Activated naive CD4-positive, alpha-beta T cell treated with anti-CD3 and anti-CD28 coated beads, Interleukin-2, amount 50 U/mL, for 16 hours (primary cell): ENCODE measurements at regions not wholly inside any gene's neighbourhood (a gene's known extent, or its start where the extent isn't known, plus 50 kb on each side); places are given as distances from the start of the nearest gene placed in this dataset.

Experiments used
- DNase-seq: peaks from one replicate; pipeline ENCODE4 v3.0.0-alpha.2; 2020

DNA sequence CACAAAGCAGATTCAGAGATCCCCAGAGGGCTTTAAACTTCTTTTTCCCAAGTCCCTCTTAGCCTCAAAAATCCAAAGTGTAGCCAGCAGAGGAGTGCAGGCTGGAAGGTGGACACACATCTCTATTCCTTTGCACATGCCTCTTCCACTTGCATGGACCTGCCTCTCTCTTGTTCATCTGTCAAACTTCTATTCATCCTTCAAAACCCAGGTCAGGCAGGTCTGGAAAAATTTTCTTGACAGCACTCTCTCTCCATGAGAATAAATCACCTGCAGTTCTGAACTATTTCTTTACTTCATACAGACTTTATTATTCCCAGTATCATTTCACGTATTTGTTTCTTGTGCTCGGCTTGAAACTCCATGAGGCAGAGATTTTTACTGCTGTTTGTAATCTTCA, 127.5 kb downstream of the SS18 start:
- DNase-seq, result no peak

DNA sequence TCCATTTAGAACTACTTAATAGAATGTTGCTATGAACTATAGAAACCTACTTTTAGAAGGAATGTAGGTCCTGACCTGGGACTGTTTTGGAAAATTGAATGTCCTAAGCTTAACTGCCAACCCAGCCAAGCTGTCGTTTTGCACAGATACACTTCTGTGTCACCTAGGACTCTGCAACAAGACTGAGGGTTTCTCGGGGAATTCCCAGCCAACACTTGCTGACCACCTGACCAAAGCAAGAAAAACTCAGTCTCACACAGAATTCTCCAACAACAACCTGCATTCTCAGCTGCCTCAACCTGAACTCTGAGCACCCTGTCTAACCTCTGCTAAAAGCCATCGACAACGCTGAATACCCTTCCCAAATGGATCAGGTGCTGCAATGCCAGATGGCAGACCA, 128.2 kb downstream of the SS18 start:
- no peak for DNase-seq

DNA sequence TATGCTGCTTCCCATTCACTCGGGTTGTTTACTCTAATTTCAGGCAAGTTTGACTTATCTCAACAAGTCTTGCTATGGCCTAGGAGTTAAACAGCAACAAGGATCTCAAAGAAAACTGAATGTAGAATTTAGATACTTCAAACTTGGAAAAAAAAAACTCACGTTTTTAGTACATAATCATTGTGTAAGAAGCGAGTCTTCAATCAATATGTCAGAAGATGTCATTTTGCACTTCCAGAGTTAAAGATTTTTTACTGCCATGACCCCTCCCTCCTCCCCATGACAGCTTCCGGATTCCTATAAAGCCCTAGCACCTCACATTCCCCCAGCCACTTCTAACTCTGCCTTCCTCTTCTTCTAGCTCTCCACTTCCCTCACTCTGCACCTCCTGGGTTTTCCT, 133.4 kb downstream of the SS18 start:
- no peak for DNase-seq

- no peak for DNase-seq
These were observed 137.3 kb downstream of the SS18 start for GRCh38 chr18:25953111-25953510.

DNA sequence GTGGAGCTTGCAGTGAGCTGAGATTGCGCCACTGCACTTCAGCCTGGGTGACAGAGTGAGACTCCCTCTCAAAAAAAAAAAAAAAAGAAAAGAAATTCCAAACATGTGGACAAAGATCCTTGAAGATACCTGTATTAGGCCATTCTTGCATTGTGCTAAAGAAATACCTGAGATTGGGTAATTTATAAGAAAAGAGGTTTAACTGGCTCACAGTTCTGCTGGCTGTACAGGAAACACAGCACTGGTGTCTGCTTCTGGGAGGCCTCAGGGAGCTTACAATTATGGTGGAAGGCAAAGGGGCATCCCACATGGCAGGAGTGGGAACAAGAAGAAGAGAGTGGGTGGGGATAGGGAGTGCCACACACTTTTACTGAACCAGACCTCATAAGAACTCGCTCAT, 140.1 kb downstream of the SS18 start:
- DNase-seq, result no peak

GRCh38 chr18:25946540-25946939, 143.9 kb downstream of the SS18 start:
- no peak for DNase-seq

DNA sequence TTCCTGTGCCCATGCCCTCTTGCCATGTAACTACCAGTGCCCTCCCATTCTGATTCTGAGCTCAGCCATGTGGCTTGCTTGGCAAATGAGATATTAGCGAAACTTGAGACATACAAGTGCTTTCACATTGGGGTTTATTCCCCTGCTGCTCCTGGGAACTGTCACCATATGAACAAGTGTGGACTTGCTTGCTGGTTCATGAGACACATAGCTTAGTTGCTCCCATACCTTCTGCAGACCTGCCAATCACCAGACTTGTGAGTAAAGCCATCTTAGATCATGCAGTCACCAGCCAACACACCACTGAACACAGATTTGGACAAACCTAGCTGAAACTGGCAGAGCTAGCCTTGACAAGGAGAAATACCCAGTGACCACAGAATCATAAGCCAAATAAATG, 155.1 kb downstream of the SS18 start:
- DNase-seq, result no peak

DNA sequence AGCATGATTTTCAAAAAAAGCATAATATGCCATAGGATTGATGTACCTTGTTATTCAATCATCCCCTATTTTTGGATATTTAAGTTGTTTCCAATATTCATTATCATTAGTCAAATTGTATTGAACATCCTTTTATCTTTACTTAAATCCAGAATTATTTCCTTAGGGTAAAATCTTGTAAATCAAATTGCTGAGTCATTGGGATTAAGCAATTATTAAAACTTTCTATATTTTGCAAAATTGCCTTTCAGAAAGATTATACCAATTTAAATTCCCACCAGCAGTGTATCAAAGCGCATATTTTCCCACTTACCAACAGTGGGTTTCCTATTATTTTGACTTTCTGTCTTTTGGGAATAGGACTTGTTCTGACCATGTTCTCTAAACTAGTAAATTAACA, 159.3 kb downstream of the SS18 start:
- no peak for DNase-seq

GRCh38 chr18:25929787-25930186, 160.6 kb downstream of the SS18 start:
- DNase-seq, result no peak

DNA sequence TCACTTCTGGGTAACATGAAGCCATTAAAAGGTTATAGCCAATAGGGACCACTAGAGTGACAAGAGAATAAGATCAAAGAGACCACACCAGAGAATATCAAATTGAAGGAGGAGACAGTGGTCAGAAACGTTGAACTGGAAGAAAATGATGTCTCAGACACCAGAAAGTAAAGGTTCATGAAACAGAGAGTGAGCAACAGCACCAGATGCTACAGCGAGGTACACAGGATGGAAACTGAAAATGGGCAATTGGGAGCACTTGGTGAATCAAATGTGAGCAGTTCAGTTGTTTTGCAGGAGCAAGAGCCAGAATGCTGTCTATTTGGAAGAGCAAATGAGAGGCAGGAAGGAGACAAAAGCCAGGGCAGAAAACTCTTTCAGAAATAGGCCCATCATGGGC, 162.6 kb downstream of the SS18 start:
- no peak for DNase-seq

- no peak for DNase-seq
These were observed 167.2 kb downstream of the SS18 start for GRCh38 chr18:25923193-25923592.

- DNase-seq, result peak; percentile 26
These were observed 168.6 kb downstream of the SS18 start for GRCh38 chr18:25921677-25922421.

GRCh38 chr18:25915907-25916306, 174.5 kb downstream of the SS18 start:
- DNase-seq, result no peak

DNA sequence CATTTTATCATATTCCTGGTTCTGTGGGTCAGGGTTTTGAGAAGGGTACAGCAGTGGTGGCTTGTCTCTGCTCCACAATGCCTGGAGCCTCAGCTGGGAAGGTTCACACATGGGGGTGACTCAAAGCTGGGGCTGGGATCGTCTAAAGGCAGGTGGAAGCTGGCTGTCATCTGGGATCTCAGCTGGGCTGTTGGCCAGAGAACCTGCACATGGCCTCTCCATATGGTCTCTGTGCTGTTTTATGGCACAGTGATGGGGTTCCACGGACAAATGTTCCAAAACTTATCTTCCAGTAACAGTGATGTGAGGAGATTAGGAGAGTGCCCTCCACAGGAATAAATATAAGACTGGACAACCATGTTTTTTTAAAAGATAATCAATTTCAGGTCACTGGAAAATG, 191.4 kb downstream of the SS18 start:
- DNase-seq, result no peak

DNA sequence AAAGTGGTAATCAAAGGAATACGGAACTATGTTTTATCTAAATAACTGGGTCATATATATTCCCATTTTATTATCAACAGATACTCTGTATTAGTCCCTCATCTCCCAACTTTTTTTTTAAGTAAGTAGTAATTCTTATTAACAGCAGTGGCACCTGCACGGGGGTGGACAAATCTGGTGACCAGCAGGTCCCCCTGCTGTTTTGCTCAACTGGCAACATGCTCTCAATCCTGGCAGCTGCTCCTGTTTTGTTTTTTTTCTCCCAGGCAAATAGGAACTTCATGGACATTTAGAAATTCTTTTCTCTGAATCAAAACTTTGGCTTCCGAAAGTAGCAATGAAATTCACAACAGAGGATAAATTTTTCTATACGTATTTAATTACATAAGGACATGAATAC, 193.5 kb downstream of the SS18 start:
- DNase-seq, result no peak

- DNase-seq, result no peak
These were observed 194.1 kb downstream of the SS18 start for GRCh38 chr18:25896178-25896780.

- DNase-seq, result no peak
These were observed 194.9 kb downstream of the SS18 start for GRCh38 chr18:25895518-25895917.

DNA sequence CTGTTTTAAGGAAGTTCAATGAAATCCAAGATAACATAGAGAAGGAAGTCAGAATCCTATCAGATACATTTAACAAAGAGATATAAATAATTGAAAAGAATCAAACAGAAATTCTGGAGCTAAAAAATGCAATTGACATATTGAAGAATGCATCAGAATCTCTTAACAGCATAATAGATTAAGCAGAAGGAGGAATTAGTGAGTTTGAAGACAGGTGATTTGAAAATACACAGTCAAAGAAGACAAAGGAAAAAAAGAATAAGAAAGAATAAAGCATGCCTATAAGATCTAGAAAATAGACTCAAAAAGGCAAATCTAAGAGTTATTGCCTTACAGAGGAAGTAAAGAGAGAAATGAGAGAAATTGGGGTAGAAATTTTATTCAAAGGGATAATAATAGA, 204.1 kb downstream of the SS18 start:
- no peak for DNase-seq

DNA sequence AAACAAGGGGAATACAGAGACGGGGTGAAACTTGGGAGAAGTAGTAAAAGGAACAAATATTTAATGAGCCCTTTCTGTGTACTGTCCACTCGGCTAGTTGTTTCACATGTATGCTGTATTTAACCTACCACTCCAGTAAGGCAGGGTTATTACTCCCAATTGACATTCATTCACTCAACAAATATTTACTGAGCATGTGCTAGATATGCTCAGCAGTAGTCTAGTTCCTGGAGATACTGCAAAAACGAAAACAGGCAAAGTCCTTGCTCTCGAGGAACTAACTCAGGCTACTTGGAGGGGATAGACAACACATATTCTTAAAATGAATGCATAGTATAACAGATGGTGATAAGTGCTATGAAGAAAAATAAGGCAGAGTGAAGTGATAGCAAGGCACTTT, 207.3 kb downstream of the SS18 start:
- no peak for DNase-seq

GRCh38 chr18:25881149-25881548, 209.3 kb downstream of the SS18 start:
- DNase-seq, result no peak

DNA sequence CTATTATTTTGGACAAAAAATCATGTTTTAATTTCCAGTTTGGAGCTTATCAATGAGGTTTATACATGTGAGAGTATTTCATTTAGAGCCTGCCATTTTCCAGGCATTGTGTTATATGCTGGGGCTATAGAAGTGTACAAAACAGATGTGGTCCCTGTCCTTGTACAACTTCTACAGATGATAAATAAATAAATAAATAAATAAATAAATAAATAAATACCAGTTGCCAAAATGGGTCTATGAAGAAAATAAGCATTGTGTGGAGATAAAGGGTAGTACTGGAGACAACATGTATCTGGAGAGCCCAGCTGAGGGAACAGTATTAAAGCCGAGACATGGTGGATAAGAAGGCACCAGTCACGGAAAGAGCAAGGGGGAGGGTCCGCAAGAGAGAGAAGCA, 210.0 kb downstream of the SS18 start:
- DNase-seq, result no peak

- no peak for DNase-seq
These were observed 214.0 kb downstream of the SS18 start for GRCh38 chr18:25876330-25876948.

DNA sequence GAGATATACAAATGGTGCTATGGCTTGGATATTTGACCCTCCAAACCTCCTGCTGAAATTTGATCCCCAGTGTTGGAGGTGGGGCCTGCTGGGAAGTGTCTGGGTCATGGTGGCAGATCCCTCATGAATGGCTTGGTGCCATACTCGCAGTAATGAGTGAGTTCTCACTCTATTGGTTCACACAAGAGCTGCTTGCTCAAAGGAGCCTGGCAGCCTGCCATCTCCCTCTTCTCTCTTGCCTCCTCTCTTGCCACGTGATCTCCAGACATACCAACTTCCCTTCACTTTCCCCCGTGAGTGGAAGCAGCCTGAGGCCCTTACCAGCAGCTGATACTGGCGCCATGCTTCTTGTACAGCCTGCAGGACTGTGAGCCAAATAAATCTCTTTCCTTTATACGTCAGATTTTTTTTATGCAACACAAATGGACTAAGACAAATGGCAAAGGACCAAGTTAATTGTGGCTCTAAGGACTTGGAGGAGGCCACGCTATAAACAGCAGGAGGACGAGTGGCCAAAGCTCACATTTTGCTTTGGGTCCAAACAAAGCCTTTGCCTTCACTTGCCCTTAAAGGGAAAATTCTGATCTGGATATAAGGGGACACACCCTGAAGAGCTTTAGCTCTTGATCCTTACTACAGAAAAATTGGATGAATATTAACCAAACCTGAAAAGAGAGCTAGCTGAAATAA, 214.7 kb downstream of the SS18 start:
- no peak for DNase-seq

DNA sequence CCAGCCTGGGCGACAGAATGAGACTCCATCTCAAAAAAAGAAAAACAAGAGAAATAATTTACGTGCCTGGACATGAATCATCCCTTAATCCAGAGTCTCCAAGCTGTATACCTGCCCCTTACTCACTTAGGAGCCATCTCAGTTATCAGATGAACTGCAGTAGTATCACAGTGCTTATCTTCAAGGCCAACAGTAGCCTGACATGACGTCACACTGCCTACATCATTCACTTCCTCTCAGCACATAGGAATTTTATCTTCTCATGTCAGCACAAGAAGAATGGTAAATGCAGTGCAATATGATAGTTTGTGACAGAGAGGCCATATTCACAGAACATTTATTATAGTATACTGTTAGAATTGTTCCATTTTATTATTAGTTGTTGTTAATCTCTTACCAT, 216.6 kb downstream of the SS18 start:
- no peak for DNase-seq
